ENCODE measurements at regions not wholly inside any gene's neighbourhood (a gene's known extent, or its start where the extent isn't known, plus 50 kb on each side); places are given as distances from the start of the nearest gene placed in this dataset.

DNA sequence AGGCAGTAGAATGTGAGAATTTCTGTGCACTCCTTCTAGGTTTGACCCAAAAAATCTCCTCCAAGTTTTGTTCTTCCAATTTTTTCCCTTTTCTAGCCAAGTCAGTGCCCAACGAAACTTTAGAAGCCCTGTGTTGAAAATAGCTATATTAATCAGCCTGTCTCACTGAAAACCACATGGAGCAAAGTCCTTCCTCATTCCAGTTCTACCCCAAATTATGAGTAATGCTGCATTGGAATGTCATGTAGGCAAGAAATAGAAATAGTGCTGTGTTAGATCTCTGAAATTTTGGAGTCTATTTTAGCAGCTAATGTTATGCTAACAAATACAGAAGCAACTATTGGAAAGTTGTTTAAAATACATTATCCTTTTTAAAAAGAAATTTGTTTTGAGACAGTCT is 725.5 kb downstream of the TBC1D32 start:
- Histone ChIP-seq H2AFZ (ENCODE audit: low read length) (no peak overlapping the region; the same call in 1 of the 2 replicates), H3K18ac (ENCODE audit: extremely low read depth, low read length) (no peak overlapping the region), H2BK20ac (ENCODE audit: low read length) (no peak overlapping the region), H3K4ac (replicated peaks; ENCODE audit: insufficient read length, low read depth, low read length) (no peak overlapping the region), H4K20me1 (replicated peaks in 1 of 2; ENCODE audit: control insufficient read depth in 1 of 2, insufficient read depth in 2 of 2, low read length in 2 of 2) (no peaks in the 10 kb centered on the region), H3K27me3 (replicated peaks in 1 of 4; ENCODE audit: control insufficient read depth in 3 of 4, extremely low read depth in 1 of 4, insufficient read depth in 3 of 4, low read length in 3 of 4) (peaks cover 0 to 1% (median 0%) of the 10 kb centered on the region in 4 experiments; a peak in 1 of 7 replicates), H2BK5ac (ENCODE audit: low read depth, low read length) (no peak overlapping the region), H3K23me2 (ENCODE audit: low read depth, low read length) (no peaks in the 10 kb centered on the region), H3K56ac (replicated peaks; ENCODE audit: insufficient read length, low read depth, low read length) (no peak overlapping the region), H2BK120ac (replicated peaks; ENCODE audit: low read depth, low read length) (no peak overlapping the region), H4K91ac (replicated peaks; ENCODE audit: insufficient read length, low read length) (no peak overlapping the region), H3K9me3 (ENCODE audit: insufficient read depth in 2 of 2, low read depth in 1 of 2, low read length in 1 of 2) (no peaks in the 10 kb centered on the region), H3K9ac (replicated peaks in 1 of 4; ENCODE audit: extremely low read depth in 1 of 4, low read depth in 3 of 4, low read length in 3 of 4) (no peak overlapping the region), H3K79me1 (ENCODE audit: low read depth, low read length) (no peaks in the 10 kb centered on the region), H3K27ac (ENCODE audit: low read depth, low read length) (no peak overlapping the region), H2BK12ac (ENCODE audit: low read depth, low read length) (no peak overlapping the region), H3K14ac (ENCODE audit: insufficient read length) (no peak overlapping the region), H3K4me2 (ENCODE audit: insufficient read depth in 1 of 2, low read depth in 2 of 2, low read length in 2 of 2) (no peak overlapping the region), H4K5ac (ENCODE audit: insufficient read length, low read depth, low read length) (no peak overlapping the region), H4K8ac (ENCODE audit: extremely low read depth, insufficient read depth, low read length) (no peak overlapping the region), H3K36me3 (ENCODE audit: control insufficient read depth in 2 of 4, insufficient read depth in 4 of 4, low read length in 3 of 4) (no peaks in the 10 kb centered on the region), H2AK5ac (ENCODE audit: low read depth, low read length) (no peak overlapping the region), H3K4me1 (replicated peaks in 1 of 4; ENCODE audit: control insufficient read depth in 3 of 4, insufficient read depth in 4 of 4, low read length in 3 of 4) (peaks cover 0 to 2% (median 0%) of the 10 kb centered on the region in 4 experiments; a peak in 1 of 7 replicates), H3K23ac (ENCODE audit: insufficient read length) (no peak overlapping the region), H3K4me3 (ENCODE audit: extremely low read depth in 1 of 4, insufficient read depth in 2 of 4, low read depth in 3 of 4, low read length in 4 of 4) (no peak overlapping the region), H2BK15ac (ENCODE audit: low read length) (no peak overlapping the region), H3K79me2 (ENCODE audit: control insufficient read depth in 1 of 2, insufficient read depth in 2 of 2, low read length in 2 of 2) (no peaks in the 10 kb centered on the region)
- ChIA-PET POLR2A (ENCODE audit: partially characterized antibody) (no interaction called here), CTCF (ENCODE audit: partially characterized antibody) (interaction anchor here (1.2 kb wide), 1 partner anchor 63 kb away, joined by 3 read pairs; no protein-coding TSS in a partner anchor)
- FAIRE-seq (no peak), DNase-seq (ENCODE audit: low read depth in 1 of 2, low spot score in 2 of 2) (no peak)
- WGBS, 2 experiments (ENCODE audit: extremely low coverage in 1 of 2, insufficient coverage in 1 of 2, insufficient read length in 1 of 2, insufficient replicate concordance in 2 of 2, low coverage in 1 of 2, low lambda C conversion rate in 2 of 2, missing lambda C conversion rate in 1 of 2): 43% methylated on average over 1 of the region's 1 CpG; no CpG with 5 or more reads in 1 of the 2 experiments
- TF ChIP-seq CREB1 (IDR thresholded peaks at IDR 0.05): no peak
- TF ChIP-seq KDM1A (IDR thresholded peaks at IDR 0.05; ENCODE audit: borderline replicate concordance, low read length): no peak
